NCI-H1105 treated with DMSO at 0.1 percent for 48 hours (cell line): ENCODE measurements at regions not wholly inside any gene's neighbourhood (a gene's known extent, or its start where the extent isn't known, plus 50 kb on each side); places are given as distances from the start of the nearest gene placed in this dataset.

Source experiments
- DNase-seq: peaks from one replicate; lab custom pipeline; 2025; lab: John Stamatoyannopoulos, UW

DNA sequence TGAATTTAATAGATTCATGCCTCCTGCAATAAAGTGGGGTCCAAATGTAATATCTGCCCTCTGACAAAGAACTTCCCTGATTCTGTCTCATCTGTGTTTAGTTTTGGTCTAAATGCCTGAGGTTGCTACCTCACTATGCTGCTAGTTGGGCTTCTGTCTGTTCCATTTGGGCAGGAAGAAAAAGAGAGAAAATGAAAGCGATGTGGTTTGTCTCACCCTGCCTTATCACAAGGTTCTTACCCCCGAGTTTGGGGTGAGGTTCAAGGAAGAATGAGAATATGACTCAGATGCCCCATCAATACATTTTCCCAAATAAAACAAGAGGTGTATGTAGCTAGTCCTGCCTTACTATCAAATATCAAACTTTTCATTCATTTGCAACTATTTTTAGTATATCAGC is 132.1 kb upstream of the MTAP start:
- DNase-seq, result no peak

GRCh38 chr9:21672140-21672539 is 130.3 kb upstream of the MTAP start:
- DNase-seq, result no peak

DNA sequence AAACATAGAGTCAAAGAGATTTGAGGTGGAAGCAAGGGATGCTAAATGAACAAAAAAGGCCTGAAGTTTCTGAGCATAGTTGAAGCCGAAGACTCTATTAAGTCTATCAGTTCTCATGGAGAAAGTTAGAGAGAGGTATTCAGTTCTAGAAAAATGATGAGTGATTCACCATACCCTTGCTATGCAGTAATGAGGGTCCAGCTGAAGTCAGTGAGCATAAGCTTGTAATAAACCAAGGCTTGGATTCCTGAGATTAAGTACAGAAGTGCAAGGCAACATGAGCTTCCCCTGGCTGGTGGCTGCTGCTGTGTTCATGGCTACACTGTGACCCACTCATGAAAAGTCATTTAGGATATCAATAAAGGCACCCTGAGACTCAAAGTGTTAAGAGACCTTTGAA is 129.7 kb upstream of the MTAP start:
- no peak for DNase-seq

DNA sequence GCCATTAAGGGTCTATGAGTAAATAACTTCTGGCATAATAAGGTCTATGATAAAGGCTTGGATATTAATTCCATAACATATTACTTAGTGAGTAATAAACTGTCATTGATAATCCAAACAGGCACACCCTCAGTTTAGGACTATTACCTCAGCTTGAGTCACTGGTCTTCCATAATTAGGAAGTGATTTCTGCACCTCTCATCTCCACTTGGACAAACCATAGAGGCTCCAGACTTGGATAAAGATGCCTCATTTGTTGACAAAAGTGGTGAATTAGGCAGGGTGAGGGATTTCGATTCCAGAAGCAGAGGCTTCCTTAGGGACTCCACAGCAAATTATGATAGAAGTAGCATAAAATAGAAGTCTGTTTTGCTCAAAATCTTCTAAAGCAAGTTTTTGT is 127.5 kb upstream of the MTAP start:
- no peak for DNase-seq

DNA sequence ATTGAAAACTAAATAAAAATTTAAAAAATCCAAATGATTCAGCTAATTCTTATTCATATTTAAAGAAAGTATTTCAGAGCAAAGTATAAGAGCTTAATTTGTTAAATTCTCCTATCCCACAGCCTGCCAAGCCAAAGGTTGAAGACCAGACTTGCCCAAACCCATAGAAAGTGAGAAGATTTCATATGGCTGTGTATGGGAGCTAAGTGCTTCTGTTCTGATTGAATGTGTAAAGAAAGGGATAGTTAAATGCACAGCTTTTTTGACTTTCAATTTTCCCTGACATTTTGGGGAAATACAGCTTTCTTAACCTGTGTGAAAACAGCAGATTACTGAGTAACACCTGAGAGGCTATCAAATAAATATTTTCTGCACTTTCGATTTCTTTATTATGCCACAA is 125.0 kb upstream of the MTAP start:
- no peak for DNase-seq

GRCh38 chr9:21677834-21678233 is 124.6 kb upstream of the MTAP start:
- no peak for DNase-seq

- DNase-seq, result no peak
Measured at GRCh38 chr9:21679432-21679831, 123.0 kb upstream of the MTAP start.

GRCh38 chr9:21680590-21680989 is 121.8 kb upstream of the MTAP start:
- DNase-seq, result no peak

DNA sequence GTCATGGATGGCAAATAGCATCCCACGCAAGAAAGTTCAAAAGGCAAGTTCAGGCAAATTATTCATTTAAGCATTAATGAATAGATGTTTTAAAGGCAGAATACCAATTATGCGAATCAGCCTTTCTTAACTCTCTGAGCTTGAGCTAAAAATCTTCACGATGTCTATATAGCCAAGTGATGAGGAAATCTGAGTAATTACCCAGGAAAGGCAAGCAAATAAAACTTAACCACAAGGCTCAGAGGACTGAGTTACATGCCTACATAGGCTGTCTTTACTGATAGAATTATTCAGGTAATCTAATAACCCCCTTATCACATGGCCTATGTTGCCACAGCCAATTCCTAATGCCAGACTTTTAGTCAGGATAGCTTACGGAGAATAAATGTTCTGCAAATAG is 120.8 kb upstream of the MTAP start:
- no peak for DNase-seq

DNA sequence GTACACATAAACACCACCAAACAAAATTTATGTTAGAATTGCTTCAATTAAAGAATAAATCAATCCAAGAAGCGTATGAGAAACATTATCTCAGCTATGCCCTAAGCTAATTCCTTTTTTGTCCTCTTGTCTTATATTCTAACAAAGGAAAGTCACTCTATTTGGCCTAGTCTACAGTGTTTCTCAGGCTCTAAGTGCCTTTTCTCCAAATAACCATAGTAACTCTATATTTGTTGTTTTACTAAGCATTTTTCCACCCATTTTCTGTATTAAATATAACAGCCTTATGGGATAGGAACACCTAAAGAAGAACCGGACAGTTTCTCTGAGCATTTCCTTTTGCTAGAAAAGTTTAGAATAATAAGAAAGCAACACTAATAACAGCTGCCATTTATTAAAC is 120.1 kb upstream of the MTAP start:
- DNase-seq, result no peak

- no peak for DNase-seq
Measured at GRCh38 chr9:21682981-21683380, 119.5 kb upstream of the MTAP start.

DNA sequence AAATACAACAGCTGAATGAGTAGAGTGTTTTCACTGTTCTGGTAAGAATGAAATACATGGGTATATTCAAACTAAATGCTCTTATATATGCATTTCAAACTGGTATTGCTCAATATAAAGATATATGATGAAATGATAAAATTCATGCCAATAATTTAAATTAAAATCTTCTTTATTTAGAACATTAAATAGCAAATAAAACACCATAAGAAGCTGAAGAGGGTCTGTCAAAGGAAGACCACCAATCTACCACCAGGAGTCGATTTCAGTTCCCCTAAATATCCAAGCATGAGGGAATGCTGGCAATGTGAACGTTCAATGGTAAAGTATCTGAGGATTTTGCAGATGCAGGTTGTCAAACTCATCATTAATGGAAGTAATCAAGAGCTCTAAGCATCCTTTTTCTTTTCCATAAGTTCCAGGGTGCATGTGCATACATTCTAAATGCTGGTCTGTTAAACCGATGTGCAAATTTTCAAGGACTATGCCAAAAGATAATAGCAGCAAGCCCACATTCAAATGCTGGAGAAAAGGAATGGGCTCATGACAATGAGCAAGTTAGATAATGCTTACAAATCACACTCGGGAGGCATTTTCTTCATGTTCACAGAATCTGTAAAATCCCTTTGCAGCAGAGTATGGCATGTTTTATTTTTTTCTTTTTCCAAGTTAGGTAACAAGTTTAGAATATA is 118.8 kb upstream of the MTAP start:
- DNase-seq, result no peak

- DNase-seq, result no peak
Measured at GRCh38 chr9:21684231-21684630, 118.2 kb upstream of the MTAP start.

- DNase-seq, result no peak
Measured at GRCh38 chr9:21684831-21685362, 117.5 kb upstream of the MTAP start.

DNA sequence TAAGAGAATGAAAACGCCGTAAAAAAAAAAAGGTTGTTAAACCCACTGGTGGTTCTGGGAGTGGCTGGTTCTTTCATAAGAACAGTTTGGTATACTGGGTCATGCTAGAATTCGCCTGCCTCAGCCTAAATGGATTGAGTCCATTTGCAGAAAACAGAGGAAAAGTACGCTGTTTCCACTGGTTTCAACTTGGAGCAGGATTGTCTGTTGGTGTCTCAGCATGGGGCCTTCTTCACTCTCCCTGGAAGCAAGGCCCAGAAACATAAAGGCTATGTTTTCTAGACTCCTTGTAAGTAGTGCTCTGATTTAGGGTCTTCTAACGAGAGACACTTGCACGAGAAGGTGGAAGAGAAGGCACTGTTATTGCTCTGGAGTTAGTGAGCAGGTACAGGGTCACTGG is 116.9 kb upstream of the MTAP start:
- DNase-seq, result no peak

GRCh38 chr9:21686738-21687137 is 115.7 kb upstream of the MTAP start:
- no peak for DNase-seq

- DNase-seq, result no peak
Measured at GRCh38 chr9:21687351-21687750, 115.1 kb upstream of the MTAP start.

GRCh38 chr9:21688108-21689102 is 114.0 kb upstream of the MTAP start:
- no peak for DNase-seq

DNA sequence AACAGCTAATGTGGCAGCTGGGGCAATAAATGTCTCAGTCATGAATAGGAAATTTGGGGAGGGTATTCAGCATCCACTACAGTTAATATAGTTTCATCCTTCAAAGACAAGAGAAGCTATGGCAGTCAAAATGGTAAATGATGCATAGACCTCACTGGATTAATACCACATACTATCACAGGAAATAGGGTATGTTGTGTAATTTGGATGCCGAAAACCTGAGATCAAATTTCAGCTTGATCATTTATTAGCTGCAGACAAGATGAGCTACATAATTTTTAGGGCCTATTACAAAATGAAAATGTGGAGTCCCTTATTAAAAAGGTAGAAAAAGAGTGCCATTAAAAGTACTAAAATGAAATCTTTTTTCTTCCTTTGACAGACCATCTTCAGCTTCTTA is 112.6 kb upstream of the MTAP start:
- DNase-seq, result no peak

DNA sequence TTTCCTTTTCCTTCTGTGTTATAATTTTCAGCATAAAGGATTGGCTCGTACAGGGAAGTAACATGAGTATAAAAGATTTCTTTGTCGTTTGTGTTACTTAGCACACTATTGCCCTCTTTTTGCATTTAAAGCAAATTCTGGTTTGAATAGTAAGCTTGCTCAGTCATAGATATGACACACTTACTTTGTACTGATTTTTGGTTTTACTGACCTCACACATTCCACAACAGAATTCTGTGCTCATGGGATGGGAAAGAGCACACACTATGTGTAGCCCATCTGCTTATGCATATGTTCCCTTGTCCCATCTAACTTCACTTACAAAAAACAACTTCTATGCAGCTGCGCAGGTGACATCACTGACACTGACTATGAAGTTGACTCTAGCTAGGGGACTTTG is 111.9 kb upstream of the MTAP start:
- no peak for DNase-seq

DNA sequence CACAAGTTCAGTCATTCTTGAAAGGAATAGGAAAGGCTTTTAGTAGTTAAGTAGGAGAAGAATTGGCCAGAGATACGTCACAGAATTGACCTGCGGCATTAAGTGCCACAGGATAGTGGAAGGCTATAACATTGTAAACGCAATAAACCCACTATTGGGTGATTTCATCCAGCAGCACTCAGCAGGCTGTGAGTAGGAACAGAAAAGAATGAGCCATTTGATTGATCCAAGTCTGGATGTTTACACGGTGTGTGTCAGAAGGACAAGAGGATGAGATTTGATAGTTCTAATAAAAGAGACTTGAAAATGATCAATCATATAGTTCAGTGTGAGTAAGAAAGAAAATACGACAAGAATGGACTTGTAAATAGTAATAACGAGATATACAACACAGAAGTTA is 110.0 kb upstream of the MTAP start:
- DNase-seq, result no peak

- DNase-seq, result no peak
Measured at GRCh38 chr9:21694424-21694823, 108.0 kb upstream of the MTAP start.

DNA sequence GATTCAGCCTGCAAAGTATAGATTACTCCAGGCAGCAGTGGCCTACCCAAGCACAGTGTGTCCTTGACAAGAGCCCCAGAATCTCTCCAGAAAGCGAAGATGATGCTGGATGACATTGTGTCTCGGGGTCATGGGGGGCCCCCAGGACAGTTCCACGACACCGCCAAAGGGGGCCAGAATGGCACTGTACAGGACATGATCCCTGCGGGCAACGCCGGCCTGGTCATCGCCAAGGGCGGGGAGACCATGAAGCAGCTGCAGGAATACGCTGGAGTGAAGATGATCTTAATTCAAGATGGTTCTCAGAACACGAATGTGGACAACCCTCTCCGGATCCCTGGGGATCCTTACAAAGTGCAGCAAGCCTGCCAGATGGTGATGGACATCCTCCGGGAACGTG is 107.0 kb upstream of the MTAP start:
- DNase-seq, result no peak
